ENCODE measurements at regions not wholly inside any gene's neighbourhood (a gene's known extent, or its start where the extent isn't known, plus 50 kb on each side); places are given as distances from the start of the nearest gene placed in this dataset.

DNA sequence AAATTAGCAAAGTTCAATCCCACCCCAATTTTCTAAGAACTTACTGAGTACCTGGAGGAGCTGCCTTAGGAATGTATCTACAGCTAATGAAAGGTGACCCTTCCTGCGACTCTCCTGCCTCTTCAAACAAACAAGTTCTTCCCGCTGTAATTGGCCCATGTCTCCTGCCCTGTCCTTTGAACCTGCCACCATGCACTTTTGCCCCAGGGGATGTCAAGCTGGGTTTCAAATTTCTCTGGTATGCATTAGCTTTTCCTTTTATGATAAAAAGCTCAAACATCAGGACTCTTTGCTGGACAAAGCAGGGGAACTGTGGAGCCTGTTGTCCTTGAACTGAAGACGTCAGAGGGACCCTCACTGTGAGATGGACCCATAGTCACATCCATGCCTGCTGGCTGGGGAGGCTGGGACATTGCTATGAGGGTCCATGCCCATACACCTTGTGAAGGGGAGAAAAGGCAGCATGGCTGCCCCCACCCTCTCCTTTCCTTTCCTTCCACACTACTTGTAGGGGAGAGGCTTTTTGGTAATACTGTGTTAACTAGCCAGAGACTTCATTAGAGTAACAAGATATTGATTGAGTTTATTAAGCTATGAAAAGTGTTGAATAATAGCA lies 210.7 kb upstream of the COPS8 start:
- Histone ChIP-seq H3K4me1 (ENCODE audit: insufficient read depth, insufficient read length) (peaks cover 4% of the 10 kb centered on the region), H3K4me3 (ENCODE audit: insufficient read length, low read depth) (no peak overlapping the region), H3K9ac (ENCODE audit: insufficient read length, low read depth) (no peak overlapping the region), H3K36me3 (ENCODE audit: insufficient read depth, insufficient read length, low read length) (no peaks in the 10 kb centered on the region), H3K27me3 (ENCODE audit: insufficient read depth, insufficient read length) (no peaks in the 10 kb centered on the region), H3K9me3 (ENCODE audit: insufficient read depth, low read length) (no peaks in the 10 kb centered on the region)
- TF ChIP-seq YY1 (IDR thresholded peaks at IDR 0.05; ENCODE audit: insufficient read depth, insufficient read length), result no peak
- no peak for TF ChIP-seq ZNF274 (IDR thresholded peaks at IDR 0.05; ENCODE audit: low read depth, low read length)
- TF ChIP-seq SUZ12 (IDR thresholded peaks at IDR 0.05; ENCODE audit: extremely low read depth, insufficient read depth, insufficient read length), result no peak
- DNase-seq (ENCODE audit: low read depth, low spot score), result no peak

DNA sequence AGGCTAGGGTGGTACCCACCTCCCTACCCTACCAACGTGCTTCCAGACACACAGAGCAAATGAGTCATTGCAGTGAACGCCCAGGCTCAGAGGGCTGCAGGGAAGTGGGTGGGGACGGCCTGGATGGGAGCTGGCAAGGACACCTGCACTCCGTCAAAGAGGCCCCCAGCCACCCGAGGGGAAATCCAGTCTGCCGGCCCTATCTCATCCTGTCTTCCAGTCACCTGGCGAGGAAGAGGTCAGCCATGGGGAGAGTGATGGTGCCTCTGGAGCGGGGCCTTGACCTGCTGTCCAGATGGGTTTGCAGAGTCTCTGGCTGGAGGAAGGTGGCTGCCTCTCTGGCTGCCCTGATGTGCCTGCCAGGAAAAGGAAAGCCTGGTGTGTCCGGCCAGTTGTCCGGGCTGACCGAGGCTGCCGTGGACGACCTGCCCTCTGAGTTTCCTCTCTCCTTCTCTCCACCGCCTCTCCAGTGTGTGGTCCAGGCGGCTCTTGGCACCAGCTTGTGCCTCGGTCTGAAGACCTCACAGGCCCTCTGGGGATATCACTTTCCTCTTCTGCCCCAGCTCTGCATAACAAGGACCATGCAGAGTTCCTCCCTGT lies 209.7 kb upstream of the COPS8 start:
- Histone ChIP-seq H3K9ac (ENCODE audit: insufficient read length, low read depth) (no peak overlapping the region), H3K9me3 (ENCODE audit: insufficient read depth, low read length) (no peaks in the 10 kb centered on the region), H3K36me3 (ENCODE audit: insufficient read depth, insufficient read length, low read length) (no peaks in the 10 kb centered on the region), H3K4me3 (ENCODE audit: insufficient read length, low read depth) (no peak overlapping the region), H3K27me3 (ENCODE audit: insufficient read depth, insufficient read length) (no peaks in the 10 kb centered on the region), H3K4me1 (ENCODE audit: insufficient read depth, insufficient read length) (peaks cover 4% of the 10 kb centered on the region)
- TF ChIP-seq YY1 (IDR thresholded peaks at IDR 0.05; ENCODE audit: insufficient read depth, insufficient read length) (no peak), ZNF274 (IDR thresholded peaks at IDR 0.05; ENCODE audit: low read depth, low read length) (no peak), SUZ12 (IDR thresholded peaks at IDR 0.05; ENCODE audit: extremely low read depth, insufficient read depth, insufficient read length) (no peak)
- DNase-seq (ENCODE audit: low read depth, low spot score), result no peak

DNA sequence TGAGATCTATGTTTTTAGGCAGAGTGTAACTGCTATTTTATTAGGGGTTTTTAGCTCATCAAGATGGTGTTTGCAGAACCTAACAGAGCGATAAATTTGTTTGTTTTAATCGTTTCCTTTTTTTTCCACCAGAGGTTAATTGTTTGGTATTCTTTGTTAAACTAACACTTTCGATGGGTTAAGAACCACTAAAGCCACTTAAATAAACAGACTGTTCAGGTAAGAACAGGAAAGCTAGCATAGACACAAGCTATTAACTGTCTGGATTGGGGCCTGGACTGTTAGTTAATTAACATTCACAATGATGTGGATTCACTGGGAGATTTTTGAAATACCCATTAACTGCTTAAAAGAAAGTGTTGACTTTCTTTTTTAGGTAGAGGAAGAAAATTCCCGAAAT lies 209.0 kb upstream of the COPS8 start:
- no peaks in the 10 kb centered on the region for H3K27me3 ChIP-seq (ENCODE audit: insufficient read depth, insufficient read length)
- no peaks in the 10 kb centered on the region for H3K36me3 ChIP-seq (ENCODE audit: insufficient read depth, insufficient read length, low read length)
- DNase-seq (ENCODE audit: low read depth, low spot score), result no peak
- no peak overlapping the region for H3K4me3 ChIP-seq (ENCODE audit: insufficient read length, low read depth)
- no peak overlapping the region for H3K9ac ChIP-seq (ENCODE audit: insufficient read length, low read depth)
- H3K4me1 ChIP-seq (ENCODE audit: insufficient read depth, insufficient read length), result peaks cover 4% of the 10 kb centered on the region
- TF ChIP-seq ZNF274 (IDR thresholded peaks at IDR 0.05; ENCODE audit: low read depth, low read length), result no peak
- no peak for TF ChIP-seq YY1 (IDR thresholded peaks at IDR 0.05; ENCODE audit: insufficient read depth, insufficient read length)
- TF ChIP-seq SUZ12 (IDR thresholded peaks at IDR 0.05; ENCODE audit: extremely low read depth, insufficient read depth, insufficient read length), result no peak
- no peaks in the 10 kb centered on the region; the same call in 1 of the 2 replicates for H3K9me3 ChIP-seq (ENCODE audit: insufficient read depth, low read length)

DNA sequence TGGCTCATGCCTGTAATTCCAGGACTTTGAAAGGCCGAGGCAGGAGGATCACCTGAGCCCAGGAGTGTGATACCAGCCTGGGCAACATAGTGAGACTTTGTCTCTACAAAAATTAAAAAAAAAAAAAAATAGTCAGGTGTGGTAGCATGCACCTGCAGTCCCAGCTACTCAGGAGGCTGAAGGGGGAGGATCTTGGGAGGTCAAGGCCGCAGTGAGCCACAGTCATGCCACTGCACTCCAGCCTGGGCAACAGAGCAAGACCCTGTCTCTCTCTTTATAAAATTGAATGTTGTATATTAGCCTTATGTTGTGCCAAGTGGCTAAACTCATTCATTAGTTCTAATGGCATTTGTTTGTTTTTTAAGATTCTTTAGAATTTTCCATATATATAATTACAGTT lies 207.7 kb upstream of the COPS8 start:
- H3K27me3 ChIP-seq (ENCODE audit: insufficient read depth, insufficient read length), result no peaks in the 10 kb centered on the region
- no peaks in the 10 kb centered on the region for H3K36me3 ChIP-seq (ENCODE audit: insufficient read depth, insufficient read length, low read length)
- no peak overlapping the region for H3K4me3 ChIP-seq (ENCODE audit: insufficient read length, low read depth)
- TF ChIP-seq SUZ12 (IDR thresholded peaks at IDR 0.05; ENCODE audit: extremely low read depth, insufficient read depth, insufficient read length) (no peak), YY1 (IDR thresholded peaks at IDR 0.05; ENCODE audit: insufficient read depth, insufficient read length) (no peak), ZNF274 (IDR thresholded peaks at IDR 0.05; ENCODE audit: low read depth, low read length) (no peak)
- no peak for DNase-seq (ENCODE audit: low read depth, low spot score)
- H3K4me1 ChIP-seq (ENCODE audit: insufficient read depth, insufficient read length), result peaks cover 4% of the 10 kb centered on the region
- H3K9me3 ChIP-seq (ENCODE audit: insufficient read depth, low read length), result peaks cover 12% of the 10 kb centered on the region
- H3K9ac ChIP-seq (ENCODE audit: insufficient read length, low read depth), result no peak overlapping the region

DNA sequence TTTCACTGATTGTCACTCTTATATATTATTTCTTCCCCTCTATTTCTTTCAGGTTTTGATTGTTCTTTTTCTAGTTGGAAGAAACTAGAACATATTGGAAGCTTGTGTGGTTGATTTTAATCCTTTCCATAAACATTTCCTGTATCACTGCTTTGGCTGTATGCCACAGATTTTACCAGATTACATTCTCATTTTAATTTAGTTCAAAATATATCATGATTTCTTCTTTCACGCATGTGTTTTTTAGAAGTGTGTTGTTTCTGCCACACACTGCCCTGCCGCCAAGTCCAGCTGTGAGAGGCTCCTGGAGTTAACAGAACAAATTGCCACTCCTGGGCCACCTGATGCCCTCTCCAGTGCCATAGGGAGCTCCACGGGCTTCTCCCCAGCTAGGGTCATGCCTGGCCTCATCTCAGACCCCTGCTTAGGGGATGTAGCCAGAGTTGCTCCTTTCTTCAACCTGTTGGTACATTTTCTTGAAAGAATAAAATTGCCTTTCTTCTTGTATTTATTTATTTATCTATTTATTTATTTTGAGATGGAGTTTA lies 206.2 kb upstream of the COPS8 start:
- DNase-seq (ENCODE audit: low read depth, low spot score), result no peak
- Histone ChIP-seq H3K9ac (ENCODE audit: insufficient read length, low read depth) (no peak overlapping the region), H3K9me3 (ENCODE audit: insufficient read depth, low read length) (peaks cover 13% of the 10 kb centered on the region)

DNA sequence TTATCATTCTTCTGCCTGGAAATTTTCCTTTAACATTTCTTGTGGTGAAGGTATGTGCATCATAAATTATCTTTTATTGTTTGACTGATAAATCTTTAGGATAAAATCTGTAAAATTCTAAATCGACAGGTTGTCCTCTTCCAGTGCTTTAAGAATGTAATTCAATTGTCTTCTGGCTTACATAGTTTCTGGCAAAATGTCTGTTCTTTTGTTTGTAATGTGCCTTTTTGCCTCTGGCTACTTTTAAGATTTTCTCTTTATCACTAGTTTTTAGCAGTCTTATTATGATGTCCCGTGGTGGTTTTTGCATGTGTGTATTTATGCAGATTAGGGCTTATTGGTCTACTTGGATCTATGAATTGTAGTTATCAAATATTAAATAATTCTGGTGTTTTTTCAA lies 203.6 kb upstream of the COPS8 start:
- no peaks in the 10 kb centered on the region for H3K36me3 ChIP-seq (ENCODE audit: insufficient read depth, insufficient read length, low read length)
- DNase-seq (ENCODE audit: low read depth, low spot score), result no peak
- H3K4me1 ChIP-seq (ENCODE audit: insufficient read depth, insufficient read length), result no peaks in the 10 kb centered on the region
- peaks cover 13% of the 10 kb centered on the region for H3K9me3 ChIP-seq (ENCODE audit: insufficient read depth, low read length)
- H3K27me3 ChIP-seq (ENCODE audit: insufficient read depth, insufficient read length), result no peaks in the 10 kb centered on the region
- no peak overlapping the region for H3K4me3 ChIP-seq (ENCODE audit: insufficient read length, low read depth)
- no peak overlapping the region for H3K9ac ChIP-seq (ENCODE audit: insufficient read length, low read depth)
- TF ChIP-seq YY1 (IDR thresholded peaks at IDR 0.05; ENCODE audit: insufficient read depth, insufficient read length), result no peak
- TF ChIP-seq SUZ12 (IDR thresholded peaks at IDR 0.05; ENCODE audit: extremely low read depth, insufficient read depth, insufficient read length), result no peak
- no peak for TF ChIP-seq ZNF274 (IDR thresholded peaks at IDR 0.05; ENCODE audit: low read depth, low read length)

More for the DNA sequence above, 206.2 kb upstream of the COPS8 start:
- H3K4me3 ChIP-seq (ENCODE audit: insufficient read length, low read depth), result no peak overlapping the region
- TF ChIP-seq ZNF274 (IDR thresholded peaks at IDR 0.05; ENCODE audit: low read depth, low read length) (no peak), SUZ12 (IDR thresholded peaks at IDR 0.05; ENCODE audit: extremely low read depth, insufficient read depth, insufficient read length) (no peak), YY1 (IDR thresholded peaks at IDR 0.05; ENCODE audit: insufficient read depth, insufficient read length) (no peak)
- peaks cover 4% of the 10 kb centered on the region for H3K4me1 ChIP-seq (ENCODE audit: insufficient read depth, insufficient read length)
- no peaks in the 10 kb centered on the region for H3K27me3 ChIP-seq (ENCODE audit: insufficient read depth, insufficient read length)
- H3K36me3 ChIP-seq (ENCODE audit: insufficient read depth, insufficient read length, low read length), result no peaks in the 10 kb centered on the region

DNA sequence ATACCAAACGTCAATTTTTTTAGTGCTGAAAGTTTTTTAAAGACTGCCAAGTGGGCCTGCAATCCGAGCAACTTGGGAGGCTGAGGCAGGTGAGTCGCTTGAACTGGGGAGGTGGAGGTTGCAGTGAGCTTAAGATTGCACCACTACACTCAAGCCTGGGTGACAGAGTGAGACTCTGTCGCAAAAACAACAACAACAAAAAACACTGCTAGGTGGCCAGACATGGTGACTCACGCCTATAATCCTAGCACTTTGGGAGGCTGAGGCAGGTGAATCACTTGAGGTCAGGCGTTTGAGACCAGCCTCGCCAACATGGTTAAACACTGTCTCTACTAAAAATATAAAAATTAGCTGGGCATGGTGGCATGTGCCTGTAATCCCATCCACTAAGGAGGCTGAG lies 202.8 kb upstream of the COPS8 start:
- DNase-seq (ENCODE audit: low read depth, low spot score), result no peak
- peaks cover 13% of the 10 kb centered on the region for H3K9me3 ChIP-seq (ENCODE audit: insufficient read depth, low read length)
- H3K27me3 ChIP-seq (ENCODE audit: insufficient read depth, insufficient read length), result no peaks in the 10 kb centered on the region
- no peaks in the 10 kb centered on the region for H3K36me3 ChIP-seq (ENCODE audit: insufficient read depth, insufficient read length, low read length)
- TF ChIP-seq SUZ12 (IDR thresholded peaks at IDR 0.05; ENCODE audit: extremely low read depth, insufficient read depth, insufficient read length), result no peak
- H3K4me3 ChIP-seq (ENCODE audit: insufficient read length, low read depth), result no peak overlapping the region
- H3K9ac ChIP-seq (ENCODE audit: insufficient read length, low read depth), result no peak overlapping the region
- H3K4me1 ChIP-seq (ENCODE audit: insufficient read depth, insufficient read length), result no peaks in the 10 kb centered on the region

All from NT2/D1 (cell line).